Heart left ventricle (tissue), 13 donors: ENCODE measurements at regions not wholly inside any gene's neighbourhood (a gene's known extent, or its start where the extent isn't known, plus 50 kb on each side); places are given as distances from the start of the nearest gene placed in this dataset.

Source experiments
- CTCF ChIP-seq, 12 donors: fragments of 200-600 bp; sonication (generic) in 4 of 12; IDR thresholded peaks; one replicate each; pipeline versions ENCODE4 v1.5.0 to v1.8.0; 2018 to 2022; ENCODE audit warnings: antibody characterized with exemption in 12 of 12, mild to moderate bottlenecking in 5 of 12
- POLR2A ChIP-seq, 2 donors: fragments of 450-650 bp; IDR thresholded peaks; one replicate each; pipeline ENCODE4 v1.6.1; 2017; ENCODE audit warnings: antibody characterized with exemption in 2 of 2, mild to moderate bottlenecking in 2 of 2, moderate library complexity in 2 of 2
- donor health status: ischemic (EF 13 %, LVEDD 7.1; RV severe dilation, severe dysfunction).
- donor health status: DM: no; HTN: yes; CAD: no.
- donor health status: DM: no; HTN: no; CAD: no.
- donor health status: ischemic (EF 25% LVEDD 6.9; RV normal size, moderate dysfunction).
- donor health status: ischemic (EF 25% LVEDD 5.7; RV mildly dilated, moderate dysfunction).
- donor health status: ischemic (EF 35%, LVEDD 5.7; RV mildly dilated, moderate dysfunction).
- donor health status: nonischemic (EF 11% LVEDD 7.7; RV severe dilation, severe dysfunction).
- donor health status: DM: yes; HTN: yes; CAD: no.
- donor health status: PGD.
- donor health status: ischemic (EF 29% LVEDD 5.4; RV normal size, mild dysfunction).
- donor health status: nonischemic (EF 23%, LVEDD 6.1; RV moderate dilation, normal function).

GRCh38 chr1:239288820-239289554 lies 97.4 kb upstream of the CHRM3 start:
- no peak for TF ChIP-seq CTCF (IDR thresholded peaks at IDR 0.05)
- no peak for TF ChIP-seq POLR2A (IDR thresholded peaks at IDR 0.05)
